ENCODE measurements at regions not wholly inside any gene's neighbourhood (a gene's known extent, or its start where the extent isn't known, plus 50 kb on each side); places are given as distances from the start of the nearest gene placed in this dataset.
A peak's percentile ranks its signal among the peaks of the same experiment; 100 is the strongest.

DNA sequence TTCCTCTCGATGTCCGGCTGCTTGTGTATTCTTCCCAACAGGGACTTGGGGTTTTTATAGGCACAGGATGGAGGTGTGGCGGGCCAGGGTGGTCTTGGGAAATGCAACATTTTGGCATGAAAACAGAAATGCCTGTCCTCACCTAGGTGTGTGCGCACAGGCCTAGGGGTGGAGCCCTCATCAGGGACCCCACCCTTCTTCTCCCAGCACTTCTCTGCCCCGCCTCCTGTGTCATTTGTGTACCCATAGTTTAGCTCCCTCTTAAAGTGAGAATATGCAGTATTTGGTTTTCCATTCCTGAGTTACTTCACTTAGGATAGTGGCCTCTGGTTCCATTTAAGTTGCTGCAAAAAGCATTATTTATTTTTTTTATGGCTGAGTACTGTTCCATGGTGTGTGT lies 90.2 kb upstream of the ITGB1 start:
- Histone ChIP-seq H3K4me3 (ENCODE audit: low read depth, low read length) (no peak overlapping the region), H3K27ac (ENCODE audit: extremely low read depth, low read depth, low read length) (no peak overlapping the region), H3K4me1 (ENCODE audit: control insufficient read depth, insufficient read depth, low read length) (no peaks in the 10 kb centered on the region), H3K9me3 (ENCODE audit: control insufficient read depth, insufficient read depth, low read depth, low read length) (no peaks in the 10 kb centered on the region), H3K36me3 (ENCODE audit: control insufficient read depth in 2 of 2, insufficient read depth in 1 of 2, low read length in 2 of 2) (no peaks in the 10 kb centered on the region)
- POLR2A ChIA-PET = no interaction called here
- CTCF ChIA-PET = interaction anchor here (1.2 kb wide), 1 partner anchor 10 kb away, joined by 3 read pairs; no protein-coding TSS in a partner anchor
- TF ChIP-seq GLIS2 (tag by site-specific recombination; IDR thresholded peaks at IDR 0.05) = no peak
- peak; percentile 59 for TF ChIP-seq KLF1 (tag by site-specific recombination; IDR thresholded peaks at IDR 0.05)

DNA sequence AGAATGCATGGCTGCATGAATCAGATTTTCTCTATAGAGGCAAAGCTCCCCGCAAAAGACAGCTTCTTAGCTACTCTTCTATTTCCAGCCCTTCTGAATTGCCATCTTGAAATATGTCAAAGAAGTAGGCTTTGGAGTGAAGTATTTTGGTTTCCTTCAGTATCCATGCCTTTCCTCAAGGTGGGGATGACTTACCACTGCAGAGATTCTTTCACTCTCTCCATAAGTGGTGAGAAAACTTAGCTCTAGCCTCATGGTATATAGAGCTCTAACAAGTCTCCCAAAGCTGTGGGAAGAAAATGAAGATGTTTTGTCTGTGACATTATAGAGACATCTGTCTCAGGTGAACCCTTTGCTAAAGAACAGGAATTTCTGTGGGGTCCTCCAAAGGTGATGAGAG lies 89.6 kb upstream of the ITGB1 start:
- Histone ChIP-seq H3K4me1 (ENCODE audit: control insufficient read depth, insufficient read depth, low read length) (no peaks in the 10 kb centered on the region), H3K36me3 (ENCODE audit: control insufficient read depth in 2 of 2, insufficient read depth in 1 of 2, low read length in 2 of 2) (no peaks in the 10 kb centered on the region), H3K4me3 (ENCODE audit: low read depth, low read length) (no peak overlapping the region), H3K9me3 (ENCODE audit: control insufficient read depth, insufficient read depth, low read depth, low read length) (no peaks in the 10 kb centered on the region), H3K27ac (ENCODE audit: extremely low read depth, low read depth, low read length) (no peak overlapping the region)
- TF ChIP-seq, protein P1, sequence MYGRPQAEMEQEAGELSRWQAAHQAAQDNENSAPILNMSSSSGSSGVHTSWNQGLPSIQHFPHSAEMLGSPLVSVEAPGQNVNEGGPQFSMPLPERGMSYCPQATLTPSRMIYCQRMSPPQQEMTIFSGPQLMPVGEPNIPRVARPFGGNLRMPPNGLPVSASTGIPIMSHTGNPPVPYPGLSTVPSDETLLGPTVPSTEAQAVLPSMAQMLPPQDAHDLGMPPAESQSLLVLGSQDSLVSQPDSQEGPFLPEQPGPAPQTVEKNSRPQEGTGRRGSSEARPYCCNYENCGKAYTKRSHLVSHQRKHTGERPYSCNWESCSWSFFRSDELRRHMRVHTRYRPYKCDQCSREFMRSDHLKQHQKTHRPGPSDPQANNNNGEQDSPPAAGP (tag by site-specific recombination; IDR thresholded peaks at IDR 0.05) = no peak
- TF ChIP-seq ZNF10 (tag by site-specific recombination; IDR thresholded peaks at IDR 0.05) (no peak), ZXDB (tag by site-specific recombination; IDR thresholded peaks at IDR 0.05) (no peak), ZNF777 (tag by site-specific recombination; IDR thresholded peaks at IDR 0.05; ENCODE audit: borderline replicate concordance) (no peak), ZNF404 (tag by site-specific recombination; IDR thresholded peaks at IDR 0.05) (no peak), PRDM1 (tag by site-specific recombination; IDR thresholded peaks at IDR 0.05) (no peak), ZSCAN23 (tag by site-specific recombination; IDR thresholded peaks at IDR 0.05) (no peak), ZNF248 (tag by site-specific recombination; IDR thresholded peaks at IDR 0.05) (no peak), ZNF133 (tag by site-specific recombination; IDR thresholded peaks at IDR 0.05) (no peak), ZNF416 (tag by site-specific recombination; IDR thresholded peaks at IDR 0.05) (no peak), ZNF155 (tag by site-specific recombination; IDR thresholded peaks at IDR 0.05) (no peak), ZNF830 (tag by site-specific recombination; IDR thresholded peaks at IDR 0.05; ENCODE audit: low read depth) (no peak), ZEB2 (tag by site-specific recombination; IDR thresholded peaks at IDR 0.05) (no peak), YY1 (tag by site-specific recombination; IDR thresholded peaks at IDR 0.05) (no peak), ZBTB48 (tag by site-specific recombination; IDR thresholded peaks at IDR 0.05) (no peak)
- TF ChIP-seq, protein P2, sequence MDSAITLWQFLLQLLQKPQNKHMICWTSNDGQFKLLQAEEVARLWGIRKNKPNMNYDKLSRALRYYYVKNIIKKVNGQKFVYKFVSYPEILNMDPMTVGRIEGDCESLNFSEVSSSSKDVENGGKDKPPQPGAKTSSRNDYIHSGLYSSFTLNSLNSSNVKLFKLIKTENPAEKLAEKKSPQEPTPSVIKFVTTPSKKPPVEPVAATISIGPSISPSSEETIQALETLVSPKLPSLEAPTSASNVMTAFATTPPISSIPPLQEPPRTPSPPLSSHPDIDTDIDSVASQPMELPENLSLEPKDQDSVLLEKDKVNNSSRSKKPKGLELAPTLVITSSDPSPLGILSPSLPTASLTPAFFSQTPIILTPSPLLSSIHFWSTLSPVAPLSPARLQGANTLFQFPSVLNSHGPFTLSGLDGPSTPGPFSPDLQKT (IDR thresholded peaks at IDR 0.05; ENCODE audit: borderline replicate concordance, low read depth, low read length) = no peak
- TF ChIP-seq, protein P3, sequence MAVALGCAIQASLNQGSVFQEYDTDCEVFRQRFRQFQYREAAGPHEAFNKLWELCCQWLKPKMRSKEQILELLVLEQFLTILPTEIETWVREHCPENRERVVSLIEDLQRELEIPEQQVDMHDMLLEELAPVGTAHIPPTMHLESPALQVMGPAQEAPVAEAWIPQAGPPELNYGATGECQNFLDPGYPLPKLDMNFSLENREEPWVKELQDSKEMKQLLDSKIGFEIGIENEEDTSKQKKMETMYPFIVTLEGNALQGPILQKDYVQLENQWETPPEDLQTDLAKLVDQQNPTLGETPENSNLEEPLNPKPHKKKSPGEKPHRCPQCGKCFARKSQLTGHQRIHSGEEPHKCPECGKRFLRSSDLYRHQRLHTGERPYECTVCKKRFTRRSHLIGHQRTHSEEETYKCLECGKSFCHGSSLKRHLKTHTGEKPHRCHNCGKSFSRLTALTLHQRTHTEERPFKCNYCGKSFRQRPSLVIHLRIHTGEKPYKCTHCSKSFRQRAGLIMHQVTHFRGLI (tag by site-specific recombination; IDR thresholded peaks at IDR 0.05) = no peak
- TF ChIP-seq, protein P4, sequence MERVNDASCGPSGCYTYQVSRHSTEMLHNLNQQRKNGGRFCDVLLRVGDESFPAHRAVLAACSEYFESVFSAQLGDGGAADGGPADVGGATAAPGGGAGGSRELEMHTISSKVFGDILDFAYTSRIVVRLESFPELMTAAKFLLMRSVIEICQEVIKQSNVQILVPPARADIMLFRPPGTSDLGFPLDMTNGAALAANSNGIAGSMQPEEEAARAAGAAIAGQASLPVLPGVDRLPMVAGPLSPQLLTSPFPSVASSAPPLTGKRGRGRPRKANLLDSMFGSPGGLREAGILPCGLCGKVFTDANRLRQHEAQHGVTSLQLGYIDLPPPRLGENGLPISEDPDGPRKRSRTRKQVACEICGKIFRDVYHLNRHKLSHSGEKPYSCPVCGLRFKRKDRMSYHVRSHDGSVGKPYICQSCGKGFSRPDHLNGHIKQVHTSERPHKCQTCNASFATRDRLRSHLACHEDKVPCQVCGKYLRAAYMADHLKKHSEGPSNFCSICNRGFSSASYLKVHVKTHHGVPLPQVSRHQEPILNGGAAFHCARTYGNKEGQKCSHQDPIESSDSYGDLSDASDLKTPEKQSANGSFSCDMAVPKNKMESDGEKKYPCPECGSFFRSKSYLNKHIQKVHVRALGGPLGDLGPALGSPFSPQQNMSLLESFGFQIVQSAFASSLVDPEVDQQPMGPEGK (tag by site-specific recombination; IDR thresholded peaks at IDR 0.05) = no peak
- TF ChIP-seq, protein P5, sequence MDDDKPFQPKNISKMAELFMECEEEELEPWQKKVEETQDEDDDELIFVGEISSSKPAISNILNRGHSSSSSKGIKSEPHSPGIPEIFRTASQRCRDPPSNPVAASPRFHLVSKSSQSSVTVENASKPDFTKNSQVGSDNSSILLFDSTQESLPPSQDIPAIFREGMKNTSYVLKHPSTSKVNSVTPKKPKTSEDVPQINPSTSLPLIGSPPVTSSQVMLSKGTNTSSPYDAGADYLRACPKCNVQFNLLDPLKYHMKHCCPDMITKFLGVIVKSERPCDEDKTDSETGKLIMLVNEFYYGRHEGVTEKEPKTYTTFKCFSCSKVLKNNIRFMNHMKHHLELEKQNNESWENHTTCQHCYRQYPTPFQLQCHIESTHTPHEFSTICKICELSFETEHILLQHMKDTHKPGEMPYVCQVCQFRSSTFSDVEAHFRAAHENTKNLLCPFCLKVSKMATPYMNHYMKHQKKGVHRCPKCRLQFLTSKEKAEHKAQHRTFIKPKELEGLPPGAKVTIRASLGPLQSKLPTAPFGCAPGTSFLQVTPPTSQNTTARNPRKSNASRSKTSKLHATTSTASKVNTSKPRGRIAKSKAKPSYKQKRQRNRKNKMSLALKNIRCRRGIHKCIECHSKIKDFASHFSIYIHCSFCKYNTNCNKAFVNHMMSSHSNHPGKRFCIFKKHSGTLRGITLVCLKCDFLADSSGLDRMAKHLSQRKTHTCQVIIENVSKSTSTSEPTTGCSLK (tag by site-specific recombination; IDR thresholded peaks at IDR 0.05) = no peak
- ChIA-PET POLR2A (no interaction called here), CTCF (interaction anchor here (1.2 kb wide), 1 partner anchor 9 kb away, joined by 3 read pairs; no protein-coding TSS in a partner anchor)

All from HEK293 (cell line).